ENCODE measurements at regions not wholly inside any gene's neighbourhood (a gene's known extent, or its start where the extent isn't known, plus 50 kb on each side); places are given as distances from the start of the nearest gene placed in this dataset.
"Not testable (repeated sequence)": the region's sequence is repeated elsewhere in the genome, so short reads cannot be mapped to it uniquely, and the experiment has no call there.

DNA sequence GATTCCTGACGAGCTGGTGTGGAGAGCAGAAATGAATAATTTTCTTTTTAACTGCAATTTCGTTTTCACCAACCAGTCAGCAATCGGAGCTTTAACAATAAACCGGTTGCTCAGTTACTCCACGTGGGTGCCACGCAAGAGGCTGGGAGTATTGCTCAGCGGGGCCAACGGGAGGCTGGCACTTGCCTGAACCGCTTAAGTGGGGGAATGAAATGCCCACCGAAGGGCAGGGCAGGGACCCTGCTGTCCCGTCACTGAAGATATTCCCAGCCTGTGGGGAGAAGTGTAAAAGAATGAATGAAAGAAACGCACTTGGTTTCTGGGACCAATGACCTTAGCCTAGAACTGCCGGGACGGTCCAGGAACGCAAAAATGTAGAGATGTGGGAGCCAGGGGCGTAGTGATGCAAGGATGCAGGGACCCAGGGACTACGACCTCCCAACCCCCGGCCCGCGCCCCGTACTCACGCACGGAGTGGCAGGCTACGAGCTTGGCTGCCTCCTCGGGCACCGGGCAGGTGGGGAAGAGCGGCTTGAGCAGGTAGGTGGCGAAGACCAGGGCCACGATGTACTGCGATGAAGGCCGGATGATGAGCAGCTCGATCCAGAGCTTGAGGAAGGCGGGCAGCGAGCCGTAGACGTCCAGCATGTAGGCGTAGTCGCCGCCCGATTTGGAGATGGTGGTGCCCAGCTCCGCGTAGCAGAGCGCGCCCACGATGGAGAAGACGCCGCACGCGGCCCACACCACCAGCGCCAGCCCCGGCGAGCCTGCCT is 79.8 kb upstream of the METTL9 start:
- Histone ChIP-seq H3K9ac (ENCODE audit: low read length) (peak overlapping the region; percentile 97), H3K4me1 (ENCODE audit: control insufficient read depth, insufficient read depth, low read length) (peaks cover 27% of the 10 kb centered on the region), H3K27ac (ENCODE audit: low read depth, low read length) (peak overlapping the region; percentile 50; the same call in 1 of the 2 replicates), H3K4me3 (ENCODE audit: low read depth, low read length) (peak overlapping the region; percentile 69), H3K36me3 (ENCODE audit: control insufficient read depth, insufficient read depth, low read length) (peaks cover 14% of the 10 kb centered on the region)
- not testable (repeated sequence) for H3K27me3 ChIP-seq (ENCODE audit: control insufficient read depth, insufficient read depth, low read length); H3K9me3 ChIP-seq (ENCODE audit: control insufficient read depth, insufficient read depth, low read depth, low read length)

DNA sequence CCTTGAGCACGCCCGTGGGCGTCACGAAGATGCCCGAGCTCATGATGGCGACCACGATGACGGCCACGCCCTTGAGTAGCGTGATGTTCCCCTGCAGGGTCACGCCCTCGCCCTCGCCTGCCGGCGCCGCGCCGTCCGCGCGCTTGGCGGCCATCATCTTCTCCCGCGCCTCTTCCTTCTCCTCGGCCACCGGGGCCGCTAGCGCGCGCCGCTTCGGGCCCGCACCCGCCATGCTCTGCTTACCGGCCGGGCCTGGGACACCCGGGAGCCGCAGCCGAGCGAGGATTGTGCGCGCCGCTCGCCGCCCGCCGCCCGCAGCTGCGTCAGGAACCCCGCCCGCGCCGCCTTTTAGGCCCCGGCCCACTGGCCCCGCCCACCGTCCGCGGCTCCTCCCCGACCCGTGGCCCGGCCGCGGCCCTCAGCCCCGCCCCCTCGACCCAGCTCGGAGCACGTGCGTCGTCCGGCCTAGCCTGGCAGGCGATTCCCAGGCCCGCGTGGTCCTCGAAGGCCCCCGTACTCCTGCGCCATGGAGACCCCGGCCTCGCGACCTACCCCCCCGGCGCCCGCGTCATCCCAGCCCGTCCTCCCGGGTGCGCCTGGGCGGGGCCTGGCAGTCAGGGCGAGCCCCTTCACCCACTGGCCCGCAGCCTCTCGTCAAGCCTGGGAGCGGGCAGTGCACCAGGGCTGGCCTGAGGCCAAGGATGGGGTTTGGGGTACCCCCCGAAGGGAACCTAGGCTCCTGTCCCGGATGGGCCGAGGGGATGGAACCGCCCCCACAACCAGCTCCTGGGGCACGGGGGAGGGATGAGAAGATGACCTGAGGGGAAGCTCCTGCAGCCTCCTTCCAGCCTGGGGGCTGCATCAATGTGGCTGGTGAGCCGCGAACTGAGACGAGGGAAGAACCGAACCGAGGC is 79.0 kb upstream of the METTL9 start:
- peak overlapping the region; percentile 96 for H3K27ac ChIP-seq (ENCODE audit: low read depth, low read length)
- H3K9me3 ChIP-seq (ENCODE audit: control insufficient read depth, insufficient read depth, low read depth, low read length); H3K27me3 ChIP-seq (ENCODE audit: control insufficient read depth, insufficient read depth, low read length); H3K36me3 ChIP-seq (ENCODE audit: control insufficient read depth, insufficient read depth, low read length): not testable (repeated sequence)
- H3K4me1 ChIP-seq (ENCODE audit: control insufficient read depth, insufficient read depth, low read length): peaks cover 26% of the 10 kb centered on the region
- H3K4me3 ChIP-seq (ENCODE audit: low read depth, low read length): peak overlapping the region; percentile 69
- H3K9ac ChIP-seq (ENCODE audit: low read length): peak overlapping the region; percentile 97

DNA sequence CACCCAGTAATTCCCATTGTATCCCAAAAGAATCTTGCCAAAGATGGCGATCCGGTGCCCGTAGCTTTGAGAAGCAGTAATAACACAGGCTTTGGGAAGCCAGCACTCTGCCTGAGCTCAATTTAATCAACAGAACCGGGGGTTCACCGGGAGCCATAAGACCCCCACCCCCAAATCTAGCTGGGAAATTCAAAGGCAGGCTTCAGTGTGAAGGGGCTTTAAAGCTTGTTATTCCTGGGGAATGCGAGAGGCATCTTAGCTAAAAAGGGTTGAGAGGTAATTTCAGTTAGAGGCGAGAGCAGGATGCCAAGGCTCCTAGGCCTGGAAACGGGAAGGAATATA is 78.4 kb upstream of the METTL9 start:
- Histone ChIP-seq H3K4me1 (ENCODE audit: control insufficient read depth, insufficient read depth, low read length) (peaks cover 27% of the 10 kb centered on the region), H3K9ac (ENCODE audit: low read length) (peak overlapping the region; percentile 71), H3K27ac (ENCODE audit: low read depth, low read length) (peak overlapping the region; percentile 96; the same call in 1 of the 2 replicates), H3K4me3 (ENCODE audit: low read depth, low read length) (peak overlapping the region; percentile 69)
- not testable (repeated sequence) for H3K27me3 ChIP-seq (ENCODE audit: control insufficient read depth, insufficient read depth, low read length); H3K9me3 ChIP-seq (ENCODE audit: control insufficient read depth, insufficient read depth, low read depth, low read length); H3K36me3 ChIP-seq (ENCODE audit: control insufficient read depth, insufficient read depth, low read length)

DNA sequence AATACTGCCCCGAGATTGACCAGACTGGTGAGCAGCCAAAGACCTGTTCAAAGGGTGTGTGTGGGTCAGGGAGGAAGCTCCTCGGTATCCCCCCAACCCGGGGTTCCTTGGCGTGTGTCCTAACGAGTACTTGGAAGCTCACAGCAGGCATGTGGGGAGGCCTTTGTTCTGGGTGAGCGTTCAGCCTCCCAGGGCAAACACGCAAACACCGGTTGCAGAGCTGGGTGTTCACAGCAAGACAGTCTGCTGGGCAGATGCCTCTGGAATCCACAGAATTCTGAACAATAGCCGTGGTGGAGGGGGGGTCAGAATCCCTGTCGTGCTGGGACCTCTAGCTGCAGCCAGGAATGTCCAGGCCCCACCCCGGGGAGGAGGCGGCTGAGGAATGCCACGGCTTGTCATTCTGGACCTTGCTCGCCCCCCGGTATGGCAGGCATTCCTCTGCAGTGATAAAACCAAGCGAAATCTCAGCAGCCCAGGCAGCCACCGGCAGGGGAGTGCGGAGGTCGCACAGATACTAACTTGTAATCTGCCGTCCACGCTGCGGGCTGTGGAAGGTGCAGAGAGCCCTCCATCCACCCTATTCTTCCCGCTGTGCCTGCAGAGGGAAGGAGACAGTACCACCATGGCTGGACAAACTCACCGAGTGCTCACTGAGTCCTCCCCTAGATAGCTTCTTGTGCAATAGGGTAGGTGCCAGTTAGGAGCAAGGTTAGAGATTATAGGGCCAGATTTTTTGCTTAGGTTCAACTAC is 77.8 kb upstream of the METTL9 start:
- peak overlapping the region; percentile 96; the same call in 1 of the 2 replicates for H3K27ac ChIP-seq (ENCODE audit: low read depth, low read length)

DNA sequence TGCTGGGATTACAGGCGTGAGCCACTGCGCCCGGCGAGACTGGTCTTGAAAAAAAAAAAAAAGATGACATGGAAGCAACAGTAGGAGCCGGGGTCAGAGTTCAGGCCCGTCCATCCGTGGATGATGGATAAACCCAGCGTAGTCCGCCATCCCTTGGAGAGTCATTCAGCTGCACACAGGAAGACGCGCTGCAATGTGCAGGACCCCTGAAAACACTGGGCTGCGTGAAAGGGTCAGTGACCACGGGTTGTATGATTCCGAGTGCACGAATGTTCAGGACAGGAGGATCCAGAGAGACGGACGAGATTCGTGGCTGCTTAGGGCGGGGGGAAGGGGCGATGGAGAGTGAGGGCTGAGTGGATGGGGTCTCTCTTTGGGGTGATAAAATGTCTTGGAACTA is 76.5 kb upstream of the METTL9 start:
- H3K9ac ChIP-seq (ENCODE audit: low read length); H3K36me3 ChIP-seq (ENCODE audit: control insufficient read depth, insufficient read depth, low read length); H3K9me3 ChIP-seq (ENCODE audit: control insufficient read depth, insufficient read depth, low read depth, low read length); H3K27ac ChIP-seq (ENCODE audit: low read depth, low read length); H3K27me3 ChIP-seq (ENCODE audit: control insufficient read depth, insufficient read depth, low read length); H3K4me3 ChIP-seq (ENCODE audit: low read depth, low read length): not testable (repeated sequence)
- peaks cover 40% of the 10 kb centered on the region for H3K4me1 ChIP-seq (ENCODE audit: control insufficient read depth, insufficient read depth, low read length)

More for the DNA sequence above, 77.8 kb upstream of the METTL9 start:
- peak overlapping the region; percentile 71 for H3K9ac ChIP-seq (ENCODE audit: low read length)
- H3K4me1 ChIP-seq (ENCODE audit: control insufficient read depth, insufficient read depth, low read length): peaks cover 28% of the 10 kb centered on the region
- not testable (repeated sequence) for H3K9me3 ChIP-seq (ENCODE audit: control insufficient read depth, insufficient read depth, low read depth, low read length); H3K27me3 ChIP-seq (ENCODE audit: control insufficient read depth, insufficient read depth, low read length); H3K36me3 ChIP-seq (ENCODE audit: control insufficient read depth, insufficient read depth, low read length)
- H3K4me3 ChIP-seq (ENCODE audit: low read depth, low read length): peak overlapping the region; percentile 69

DNA sequence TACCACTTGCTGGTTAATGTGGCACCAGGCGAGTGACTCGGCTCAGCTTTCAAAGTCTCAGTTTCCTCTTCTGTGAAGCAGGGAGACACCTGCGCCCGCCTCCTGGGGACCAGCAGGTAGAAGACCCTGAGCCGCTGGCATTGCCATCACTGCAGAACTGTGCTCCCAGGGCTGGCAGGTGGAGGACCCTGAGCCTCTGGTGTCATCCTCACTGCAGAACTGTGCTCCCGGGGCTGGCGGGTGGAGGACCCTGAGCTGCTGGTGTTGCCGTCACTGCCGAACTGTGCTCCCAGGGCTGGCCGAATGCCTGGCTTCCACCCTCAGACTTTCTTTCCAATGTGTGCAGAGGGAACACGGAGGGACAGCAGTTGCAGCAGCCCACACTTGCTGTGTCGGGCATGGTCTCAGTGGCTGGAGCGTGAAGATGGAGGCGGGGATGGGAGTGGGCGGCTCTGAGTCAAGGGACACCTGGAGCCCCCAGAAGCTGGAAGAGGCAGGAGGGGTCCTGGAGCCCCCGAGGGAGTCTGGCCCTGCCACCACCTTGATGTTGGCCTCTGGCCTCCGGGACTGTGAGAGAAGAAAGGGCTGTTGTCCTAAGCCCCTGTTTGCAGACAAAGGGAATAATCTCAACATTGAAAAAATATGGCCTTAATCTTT is 75.8 kb upstream of the METTL9 start:
- Histone ChIP-seq H3K9me3 (ENCODE audit: control insufficient read depth, insufficient read depth, low read depth, low read length) (peaks cover 6% of the 10 kb centered on the region; the same call in 1 of the 2 replicates), H3K36me3 (ENCODE audit: control insufficient read depth, insufficient read depth, low read length) (0 out of 2 replicates have a peak, but pooled peaks cover 2% of the 10 kb centered on the region), H3K27me3 (ENCODE audit: control insufficient read depth, insufficient read depth, low read length) (no peaks in the 10 kb centered on the region), H3K9ac (ENCODE audit: low read length) (peak overlapping the region; percentile 11), H3K4me1 (ENCODE audit: control insufficient read depth, insufficient read depth, low read length) (peaks cover 37% of the 10 kb centered on the region), H3K27ac (ENCODE audit: low read depth, low read length) (no peak overlapping the region), H3K4me3 (ENCODE audit: low read depth, low read length) (no peak overlapping the region)

DNA sequence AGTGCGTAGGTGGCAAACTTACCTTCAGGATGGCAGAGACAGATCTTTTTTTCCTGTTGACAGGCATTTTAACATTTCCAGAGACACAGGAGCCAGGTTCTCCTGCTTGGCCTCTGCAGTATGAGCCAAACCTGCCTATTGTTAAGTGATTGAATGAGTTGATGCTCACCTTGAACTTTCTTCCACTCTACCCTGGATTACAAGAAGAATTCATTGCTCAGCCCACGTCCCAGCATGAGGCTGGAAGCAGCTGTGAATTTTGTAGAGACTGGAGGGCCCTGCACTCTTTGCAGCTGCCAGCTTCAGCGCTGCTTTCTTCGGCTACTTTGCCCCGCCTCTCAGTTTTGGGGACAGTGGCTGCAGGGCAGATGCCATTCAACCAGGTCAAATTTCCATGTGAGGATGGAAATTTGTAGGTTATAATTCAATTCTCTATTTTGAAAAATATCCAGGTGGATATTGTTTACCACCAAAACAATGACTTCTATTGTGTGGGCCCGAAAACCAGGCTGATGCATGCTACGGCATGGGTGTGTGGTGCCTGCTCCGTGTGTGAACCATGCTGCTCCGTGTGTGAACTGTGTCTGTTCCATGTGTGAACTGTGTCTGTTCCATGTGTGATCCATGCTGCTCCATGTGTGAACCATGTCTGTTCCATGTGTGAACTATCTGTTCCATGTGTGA is 75.2 kb upstream of the METTL9 start:
- Histone ChIP-seq H3K4me3 (ENCODE audit: low read depth, low read length) (no peak overlapping the region), H3K9ac (ENCODE audit: low read length) (peak overlapping the region; percentile 11), H3K27me3 (ENCODE audit: control insufficient read depth, insufficient read depth, low read length) (no peaks in the 10 kb centered on the region), H3K4me1 (ENCODE audit: control insufficient read depth, insufficient read depth, low read length) (peaks cover 37% of the 10 kb centered on the region), H3K36me3 (ENCODE audit: control insufficient read depth, insufficient read depth, low read length) (0 out of 2 replicates have a peak, but pooled peaks cover under 1% of the 10 kb centered on the region), H3K27ac (ENCODE audit: low read depth, low read length) (no peak overlapping the region), H3K9me3 (ENCODE audit: control insufficient read depth, insufficient read depth, low read depth, low read length) (peaks cover 6% of the 10 kb centered on the region; the same call in 1 of the 2 replicates)

DNA sequence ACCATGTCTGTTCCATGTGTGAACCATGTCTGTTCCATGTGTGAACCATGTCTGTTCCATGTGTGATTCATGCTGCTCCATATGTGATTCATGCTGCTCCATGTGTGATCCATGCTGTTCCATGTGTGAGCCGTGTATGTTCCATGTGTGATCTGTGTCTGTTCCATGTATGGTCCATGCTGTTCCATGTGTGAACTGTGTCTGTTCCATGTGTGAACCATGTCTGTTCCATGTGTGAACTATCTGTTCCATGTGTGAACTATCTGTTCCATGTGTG is 74.7 kb upstream of the METTL9 start:
- H3K36me3 ChIP-seq (ENCODE audit: control insufficient read depth, insufficient read depth, low read length); H3K27me3 ChIP-seq (ENCODE audit: control insufficient read depth, insufficient read depth, low read length); H3K27ac ChIP-seq (ENCODE audit: low read depth, low read length); H3K9me3 ChIP-seq (ENCODE audit: control insufficient read depth, insufficient read depth, low read depth, low read length); H3K4me3 ChIP-seq (ENCODE audit: low read depth, low read length); H3K9ac ChIP-seq (ENCODE audit: low read length): not testable (repeated sequence)
- H3K4me1 ChIP-seq (ENCODE audit: control insufficient read depth, insufficient read depth, low read length): peaks cover 37% of the 10 kb centered on the region

DNA sequence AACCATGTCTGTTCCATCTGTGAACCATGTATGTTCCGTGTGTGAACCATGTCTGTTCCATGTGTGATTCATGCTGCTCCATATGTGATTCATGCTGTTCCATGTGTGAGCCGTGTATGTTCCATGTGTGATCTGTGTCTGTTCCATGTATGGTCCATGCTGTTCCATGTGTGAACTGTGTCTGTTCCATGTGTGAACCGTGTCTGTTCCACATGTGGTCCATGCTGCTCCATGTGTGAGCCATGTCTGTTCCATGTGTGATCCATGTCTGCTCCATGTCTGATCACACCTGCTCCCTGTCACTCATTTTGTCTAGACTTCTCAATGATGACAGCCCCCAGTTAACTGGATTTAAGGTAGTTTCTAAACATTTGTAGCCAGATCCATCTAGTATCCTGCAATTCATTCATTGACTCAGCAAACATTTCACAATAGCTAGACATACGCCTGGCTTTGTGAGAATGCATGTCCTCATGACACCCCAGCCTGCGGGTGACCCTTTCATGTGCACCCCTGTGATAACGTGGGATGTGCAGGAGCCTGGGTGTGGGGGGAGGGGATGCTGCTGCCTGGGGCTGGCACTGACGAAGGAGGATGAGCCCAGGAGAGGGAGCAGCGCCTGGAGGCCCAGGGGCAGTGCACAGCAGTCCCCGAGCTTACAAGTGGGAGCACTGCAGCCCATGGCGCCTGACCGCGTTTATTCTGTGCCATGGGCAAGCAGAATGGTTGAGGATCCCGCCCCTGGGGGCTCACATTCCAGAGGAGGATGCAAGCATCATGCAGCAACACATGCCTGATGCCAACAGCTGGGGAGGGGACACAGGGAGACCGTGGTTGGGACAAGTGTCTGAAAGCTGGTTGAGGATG is 74.1 kb upstream of the METTL9 start:
- not testable (repeated sequence) for H3K27ac ChIP-seq (ENCODE audit: low read depth, low read length); H3K27me3 ChIP-seq (ENCODE audit: control insufficient read depth, insufficient read depth, low read length); H3K9me3 ChIP-seq (ENCODE audit: control insufficient read depth, insufficient read depth, low read depth, low read length); H3K4me3 ChIP-seq (ENCODE audit: low read depth, low read length); H3K36me3 ChIP-seq (ENCODE audit: control insufficient read depth, insufficient read depth, low read length); H3K9ac ChIP-seq (ENCODE audit: low read length)
- peaks cover 37% of the 10 kb centered on the region for H3K4me1 ChIP-seq (ENCODE audit: control insufficient read depth, insufficient read depth, low read length)

All from HUES6 (cell line).